K562 (cell line): ENCODE measurements at regions not wholly inside any gene's neighbourhood (a gene's known extent, or its start where the extent isn't known, plus 50 kb on each side); places are given as distances from the start of the nearest gene placed in this dataset.
A peak's percentile ranks its signal among the peaks of the same experiment; 100 is the strongest.

Experiments used
- ATAC-seq: fragments of 200-7000 bp; cut with Tn5 transposase; 3 replicates; pipeline ENCODE4 v1.9.1; 2020; ENCODE audit warnings: moderate library complexity
- BruUV-seq: library from RNA; stranded (reverse); fragments of 400-500 nt; replicated peaks from 2 replicates; lab custom pipeline; 2021; lab: Mats Ljungman, UMichigan
- CTCF ChIA-PET: fragments of 300-600 bp; formaldehyde crosslinking; extraction: SDS; loops from one replicate; lab custom pipeline; 2021; ENCODE audit warnings: low intra/inter-chr PET ratio; lab: Yijun Ruan, JAX
- POLR2A ChIA-PET: fragments of 300-600, 350-650 bp; sonication (Branson Sonifier 250); formaldehyde crosslinking; extraction: SDS; loops from one replicate; lab custom pipeline; 2021; ENCODE audit warnings: antibody characterized with exemption, inconsistent platforms; lab: Yijun Ruan, JAX
- DNase-seq, 4 experiments: peaks; one replicate each; pipeline versions ENCODE4 v3.0.0 to v3.0.0-alpha.2; 2011 to 2018; ENCODE audit warnings: low spot score in 3 of 4, mixed read lengths in 3 of 4; ENCODE audit errors: extremely low read depth in 1 of 4
- FAIRE-seq: peaks from 2 replicates; lab custom pipeline; 2011; peaks lifted over from hg19 to GRCh38; lab: Jason Lieb, UNC
- H2AFZ ChIP-seq: 2 replicates; pipeline ENCODE4 v1.6.0; 2011; ENCODE audit warnings: low read depth, low read length, control low read depth, inconsistent platforms
- H3K27ac ChIP-seq: fragments of 200-600 bp; 3 replicates; pipeline ENCODE4 v1.8.0; 2011; ENCODE audit warnings: low read depth, mild to moderate bottlenecking, control low read depth, inconsistent platforms, low read length, moderate library complexity, mixed read lengths; ENCODE audit errors: extremely low read depth
- H3K27me3 ChIP-seq, 2 experiments: fragments of 300-600 bp in 1 of 2; 2 replicates in 1 of 2; 3 replicates in 1 of 2; pipeline versions ENCODE4 v1.6.0 to v1.8.0; 2011; ENCODE audit warnings: inconsistent platforms in 2 of 2, low read length in 2 of 2, mild to moderate bottlenecking in 1 of 2, mixed read lengths in 1 of 2, moderate library complexity in 1 of 2; ENCODE audit not compliant: control insufficient read depth in 2 of 2, insufficient read depth in 2 of 2
- H3K36me3 ChIP-seq: fragments of 300-600 bp; 3 replicates; pipeline ENCODE4 v1.8.0; 2011; ENCODE audit warnings: mild to moderate bottlenecking, low read length, inconsistent platforms; ENCODE audit not compliant: control insufficient read depth, insufficient read depth
- H3K4me1 ChIP-seq, 2 experiments: fragments of 200-600 bp in 1 of 2; replicated peaks in 1 of 2; 2 replicates in 1 of 2; 3 replicates in 1 of 2; pipeline versions ENCODE4 v1.5.1 to v1.8.0; 2011; ENCODE audit warnings: inconsistent platforms in 2 of 2, low read length in 2 of 2, mild to moderate bottlenecking in 1 of 2, mixed read lengths in 1 of 2, moderate library complexity in 1 of 2; ENCODE audit not compliant: control insufficient read depth in 2 of 2, insufficient read depth in 2 of 2
- H3K4me2 ChIP-seq: 2 replicates; pipeline ENCODE4 v1.6.1; 2011; ENCODE audit warnings: low read length, control low read depth, inconsistent platforms, mixed read lengths; ENCODE audit not compliant: insufficient read depth
- H3K4me3 ChIP-seq: fragments of 200-600 bp; sonication (generic), shearing (Covaris generic); 2 replicates; pipeline ENCODE4 v1.5.1; 2016; ENCODE audit warnings: control low read depth, inconsistent platforms
- H3K79me2 ChIP-seq: fragments of 200-600 bp; 3 replicates; pipeline ENCODE4 v1.8.0; 2011; ENCODE audit warnings: low read length, inconsistent platforms; ENCODE audit not compliant: control insufficient read depth, insufficient read depth
- H3K9ac ChIP-seq, 2 experiments: 2 replicates each; pipeline versions ENCODE4 v1.6.0 to v1.6.1; 2011; ENCODE audit warnings: low read depth in 2 of 2, low read length in 2 of 2, control low read depth in 1 of 2, inconsistent platforms in 1 of 2, mild to moderate bottlenecking in 1 of 2, mixed read lengths in 1 of 2; ENCODE audit not compliant: insufficient read depth in 1 of 2
- H3K9me1 ChIP-seq: one replicate; pipeline ENCODE4 v1.6.0; 2011; ENCODE audit warnings: inconsistent platforms, mild to moderate bottlenecking, low read length, moderate library complexity; ENCODE audit not compliant: control insufficient read depth, insufficient read depth
- H3K9me3 ChIP-seq: replicated peaks from 2 replicates; pipeline ENCODE4 v1.5.1; 2011; ENCODE audit warnings: low read depth, low read length, inconsistent platforms; ENCODE audit not compliant: control insufficient read depth, insufficient read depth
- H4K20me1 ChIP-seq: replicated peaks from 2 replicates; pipeline ENCODE4 v1.6.1; 2011; ENCODE audit warnings: low read length, inconsistent platforms, mixed read lengths; ENCODE audit not compliant: control insufficient read depth, insufficient read depth
- ATF1 ChIP-seq, 2 experiments: fragments of 450-650 bp in 1 of 2; IDR thresholded peaks; 2 replicates each; pipeline ENCODE4 v1.6.1; 2016; ENCODE audit warnings: missing compliant biosample characterization in 1 of 2, missing genetic modification characterization in 1 of 2
- CLOCK ChIP-seq: fragments of 250-450 bp; sonication (Bioruptor Pico); IDR thresholded peaks from 2 replicates; pipeline ENCODE4 v1.4.0; 2020; ENCODE audit warnings: mild to moderate bottlenecking, moderate library complexity, borderline replicate concordance
- NFIC ChIP-seq: fragments of 450-650 bp; IDR thresholded peaks from 2 replicates; pipeline ENCODE4 v1.6.1; 2017; ENCODE audit warnings: mild to moderate bottlenecking, inconsistent platforms
- RAD51 ChIP-seq: fragments of 450-650 bp; IDR thresholded peaks from 2 replicates; pipeline ENCODE4 v1.7.1; 2016; ENCODE audit warnings: low read depth, mild to moderate bottlenecking, borderline replicate concordance
- SRF ChIP-seq, 2 experiments: fragments of 250-450, 450-650 bp in 1 of 2; sonication (Bioruptor Pico) in 1 of 2; sonication (generic) in 1 of 2; formaldehyde crosslinking; IDR thresholded peaks; 2 replicates each; pipeline versions ENCODE4 v1.5.0 to v1.5.1; 2020 to 2022; ENCODE audit warnings: mild to moderate bottlenecking in 1 of 2, missing genetic modification reagents in 1 of 2
- ZFP36 ChIP-seq: fragments of 150-350 bp; IDR thresholded peaks from 2 replicates; pipeline ENCODE4 v1.6.1; 2018; ENCODE audit warnings: low read length, low read depth; ENCODE audit not compliant: partially characterized antibody
- WGBS: fragments of 100-300 bp; shearing (Covaris generic); methylation state at CpG from one replicate; pipeline ENCODE4 v1.1.6; 2016; ENCODE audit warnings: low coverage, mixed read lengths; ENCODE audit not compliant: insufficient coverage; ENCODE audit errors: missing lambda C conversion rate; 5-methylcytosine and 5-hydroxymethylcytosine counted together
- in situ Hi-C: fragments of 300-500 bp; cut with MboI; formaldehyde crosslinking; loops from 4 replicates; pipeline ENCODE4 v1.15.0; 2018; ENCODE audit warnings: inconsistent platforms, mixed read lengths
- intact Hi-C: fragments of 100-400 bp; cut with micrococcal nuclease; formaldehyde crosslinking; loops from 2 replicates; pipeline ENCODE4 v1.14.2; 2022

- TF ChIP-seq SRF (CRISPR knock-in tag; IDR thresholded peaks at IDR 0.05) (no peak), NFIC (peak; percentile 42; the same call in 1 of the 2 replicates), ATF1 (CRISPR knock-in tag; IDR thresholded peaks at IDR 0.05) (no peak), ATF1 (tag; IDR thresholded peaks at IDR 0.05) (0 out of 2 replicates have a peak, but pooled peaks have one; percentile 21), CLOCK (CRISPR knock-in tag) (no peak)
Observed at GRCh38 chr17:34199932-34200534, 55.1 kb upstream of the CCL2 start (continued).

GRCh38 chr17:34201225-34201624 is 53.9 kb upstream of the CCL2 start:
- no peaks in the 10 kb centered on the region for H3K9me3 ChIP-seq
- 0% methylated on average over 1 of the region's 1 CpG for WGBS
- H3K4me3 ChIP-seq: no peak overlapping the region
- ChIA-PET CTCF (interaction anchor here (0.6 to 5.6 kb wide), 3 partner anchors 104 to 567 kb away, joined by 3 to 214 read pairs (median 55); partner anchors contain the start of genes CCL1 and CCL13), POLR2A (interaction anchor here (0.6 kb wide), 1 partner anchor 19 kb away, joined by 3 read pairs; no protein-coding TSS in a partner anchor)
- H3K4me2 ChIP-seq: no peak overlapping the region
- no TSS peak for BruUV-seq
- H2AFZ ChIP-seq: no peak overlapping the region
- peaks cover 0 to 6% of the 10 kb centered on the region in 2 experiments; a peak in 1 of 5 replicates for H3K27me3 ChIP-seq
- H3K9ac ChIP-seq: no peak overlapping the region
- DNase-seq (no peak), ATAC-seq (no peak), FAIRE-seq (no peak)
- no peaks in the 10 kb centered on the region for H4K20me1 ChIP-seq
- H3K36me3 ChIP-seq: no peaks in the 10 kb centered on the region
- no peaks in the 10 kb centered on the region for H3K79me2 ChIP-seq
- no peaks in the 10 kb centered on the region for H3K9me1 ChIP-seq
- intact Hi-C loops (no loop called here), in situ Hi-C loops (loop anchor here (5.0 to 10.0 kb wide), 2 partner anchors 104 to 161 kb away; partner anchors contain the start of gene CCL1)
- no peaks in the 10 kb centered on the region for H3K4me1 ChIP-seq
- H3K27ac ChIP-seq: no peak overlapping the region
- TF ChIP-seq RAD51: no peak
- peak; percentile 9 for TF ChIP-seq ZFP36
- TF ChIP-seq, all 486 proteins: peak for 1
